IMR-90 (cell line): ENCODE measurements at regions not wholly inside any gene's neighbourhood (a gene's known extent, or its start where the extent isn't known, plus 50 kb on each side); places are given as distances from the start of the nearest gene placed in this dataset.

ENCODE experiments used
- ATAC-seq: fragments of 200-7000 bp; cut with Tn5 transposase; 2 replicates; pipeline ENCODE4 v1.9.1; 2020; ENCODE audit warnings: low read depth, mild to moderate bottlenecking, moderate library complexity
- BruUV-seq: library from RNA; stranded (reverse); fragments of 400-500 nt; replicated peaks from 2 replicates; lab custom pipeline; 2021; lab: Mats Ljungman, UMichigan
- CTCF ChIA-PET: fragments of 300-600 bp; formaldehyde crosslinking; extraction: SDS; loops from one replicate; lab custom pipeline; 2021; ENCODE audit warnings: antibody characterized with exemption; lab: Yijun Ruan, JAX
- POLR2A ChIA-PET: fragments of 300-600 bp; sonication (Branson Sonifier 250); formaldehyde crosslinking; loops from one replicate; lab custom pipeline; 2022; ENCODE audit warnings: antibody characterized with exemption; ENCODE audit not compliant: unreplicated experiment; lab: Charles Lee
- DNase-seq: peaks from one replicate; pipeline ENCODE4 v3.0.0; 2013
- H2AFZ ChIP-seq: replicated peaks from 2 replicates; pipeline ENCODE3; 2013; ENCODE audit warnings: low read length, mild to moderate bottlenecking; ENCODE audit not compliant: poor library complexity
- H2AK5ac ChIP-seq: 2 replicates; pipeline ENCODE4 v1.6.1; 2013; ENCODE audit warnings: low read depth, low read length, inconsistent platforms
- H2AK9ac ChIP-seq: replicated peaks from 2 replicates; pipeline ENCODE3; 2013; ENCODE audit warnings: mild to moderate bottlenecking, low read depth, low read length, moderate library complexity; ENCODE audit not compliant: poor library complexity
- H2BK120ac ChIP-seq: 2 replicates; pipeline ENCODE4 v1.6.1; 2013; ENCODE audit warnings: low read depth, low read length, inconsistent platforms
- H2BK15ac ChIP-seq: 3 replicates; pipeline ENCODE4 v1.6.1; 2013; ENCODE audit warnings: low read depth, low read length, inconsistent platforms
- H2BK20ac ChIP-seq: 2 replicates; pipeline ENCODE4 v1.6.1; 2013; ENCODE audit warnings: low read depth, mild to moderate bottlenecking, inconsistent platforms, low read length, moderate library complexity
- H2BK5ac ChIP-seq: 2 replicates; pipeline ENCODE4 v1.6.1; 2013; ENCODE audit warnings: mild to moderate bottlenecking, low read depth, low read length, inconsistent platforms; ENCODE audit not compliant: poor library complexity, severe bottlenecking
- H3K14ac ChIP-seq: replicated peaks from 2 replicates; pipeline ENCODE4 v1.6.1; 2013; ENCODE audit warnings: low read depth, low read length, inconsistent platforms
- H3K18ac ChIP-seq: 2 replicates; pipeline ENCODE4 v1.6.1; 2013; ENCODE audit warnings: low read depth, low read length, control low read depth
- H3K23ac ChIP-seq: 2 replicates; pipeline ENCODE4 v1.6.1; 2013; ENCODE audit warnings: low read depth, low read length, inconsistent platforms
- H3K27ac ChIP-seq: 2 replicates; pipeline ENCODE4 v1.5.1; 2013; ENCODE audit warnings: mild to moderate bottlenecking, control low read depth, low read length; ENCODE audit not compliant: insufficient read depth
- H3K27me3 ChIP-seq: 2 replicates; pipeline ENCODE4 v1.6.1; 2013; ENCODE audit warnings: low read length; ENCODE audit not compliant: control insufficient read depth, insufficient read depth
- H3K36me3 ChIP-seq: 2 replicates; pipeline ENCODE4 v1.6.1; 2013; ENCODE audit warnings: low read length, mixed read lengths; ENCODE audit not compliant: control insufficient read depth, insufficient read depth
- H3K4ac ChIP-seq: 2 replicates; pipeline ENCODE4 v1.6.1; 2013; ENCODE audit warnings: low read depth, low read length, inconsistent platforms
- H3K4me1 ChIP-seq: 2 replicates; pipeline ENCODE4 v1.6.1; 2013; ENCODE audit warnings: low read length, mixed read lengths; ENCODE audit not compliant: control insufficient read depth, insufficient read depth
- H3K4me2 ChIP-seq: 2 replicates; pipeline ENCODE4 v1.6.1; 2013; ENCODE audit warnings: low read depth, mild to moderate bottlenecking, control low read depth, low read length, moderate library complexity
- H3K4me3 ChIP-seq: 2 replicates; pipeline ENCODE4 v1.5.1; 2013; ENCODE audit warnings: low read depth, mild to moderate bottlenecking, control low read depth, low read length, moderate library complexity; ENCODE audit not compliant: insufficient read depth
- H3K56ac ChIP-seq: 2 replicates; pipeline ENCODE4 v1.6.1; 2013; ENCODE audit warnings: low read length, inconsistent platforms; ENCODE audit not compliant: insufficient read depth; ENCODE audit errors: extremely low read depth
- H3K79me1 ChIP-seq, 2 experiments: 2 replicates each; pipeline ENCODE4 v1.6.1; 2013; ENCODE audit warnings: low read length in 2 of 2, inconsistent platforms in 1 of 2, low read depth in 1 of 2
- H3K9ac ChIP-seq: 2 replicates; pipeline ENCODE4 v1.6.1; 2013; ENCODE audit warnings: low read depth, low read length, control low read depth
- H3K9me1 ChIP-seq: 2 replicates; pipeline ENCODE4 v1.6.1; 2013; ENCODE audit warnings: low read length, inconsistent platforms; ENCODE audit not compliant: insufficient read depth
- H3K9me3 ChIP-seq: 2 replicates; pipeline ENCODE4 v1.6.1; 2013; ENCODE audit warnings: low read length; ENCODE audit not compliant: control insufficient read depth, insufficient read depth
- H4K20me1 ChIP-seq: 2 replicates; pipeline ENCODE4 v1.6.1; 2013; ENCODE audit warnings: low read length, inconsistent platforms; ENCODE audit not compliant: insufficient read depth
- H4K5ac ChIP-seq: 2 replicates; pipeline ENCODE4 v1.6.1; 2013; ENCODE audit warnings: mild to moderate bottlenecking, low read depth, low read length, control low read depth
- H4K8ac ChIP-seq, 2 experiments: 2 replicates each; pipeline ENCODE4 v1.6.1; 2013; ENCODE audit warnings: low read depth in 2 of 2, low read length in 2 of 2, control low read depth in 1 of 2, inconsistent platforms in 1 of 2
- H4K91ac ChIP-seq: 2 replicates; pipeline ENCODE4 v1.6.1; 2013; ENCODE audit warnings: low read depth, low read length, inconsistent platforms; ENCODE audit not compliant: insufficient read depth
- BHLHE40 ChIP-seq: fragments of 150-350 bp; IDR thresholded peaks from 2 replicates; pipeline ENCODE4 v1.6.1; 2016; ENCODE audit warnings: mild to moderate bottlenecking, low read depth, low read length
- CEBPB ChIP-seq: IDR thresholded peaks from 2 replicates; pipeline ENCODE4 v1.6.1; 2012; ENCODE audit warnings: low read depth, low read length, improper control_type of control experiment
- CHD1 ChIP-seq: IDR thresholded peaks from 2 replicates; pipeline ENCODE4 v1.6.1; 2012; ENCODE audit warnings: low read depth, low read length, improper control_type of control experiment
- FOS ChIP-seq: fragments of 150-350 bp; IDR thresholded peaks from 2 replicates; pipeline ENCODE4 v1.6.1; 2016; ENCODE audit warnings: low read depth, low read length
- MAFK ChIP-seq: IDR thresholded peaks from 2 replicates; pipeline ENCODE4 v1.6.1; 2012; ENCODE audit warnings: low read depth, low read length, improper control_type of control experiment
- MAZ ChIP-seq: IDR thresholded peaks from 2 replicates; pipeline ENCODE4 v1.6.1; 2012; ENCODE audit warnings: low read depth, mild to moderate bottlenecking, low read length, improper control_type of control experiment, moderate library complexity, borderline replicate concordance
- MXI1 ChIP-seq: IDR thresholded peaks from 2 replicates; pipeline ENCODE4 v1.6.1; 2012; ENCODE audit warnings: low read depth, mild to moderate bottlenecking, low read length, moderate library complexity, borderline replicate concordance
- NFE2L2 ChIP-seq: fragments of 150-350 bp; IDR thresholded peaks from 2 replicates; pipeline ENCODE4 v1.6.1; 2016; ENCODE audit warnings: low read depth, mild to moderate bottlenecking, low read length
- POLR2A ChIP-seq: IDR thresholded peaks from 2 replicates; pipeline ENCODE4 v1.6.1; 2012; ENCODE audit warnings: mild to moderate bottlenecking, low read depth, low read length
- RAD21 ChIP-seq: IDR thresholded peaks from 2 replicates; pipeline ENCODE4 v1.6.1; 2012; ENCODE audit warnings: low read length, improper control_type of control experiment
- RCOR1 ChIP-seq: IDR thresholded peaks from 2 replicates; pipeline ENCODE4 v1.6.1; 2012; ENCODE audit warnings: mild to moderate bottlenecking, low read length, improper control_type of control experiment; ENCODE audit not compliant: insufficient replicate concordance
- RFX5 ChIP-seq: IDR thresholded peaks from 2 replicates; pipeline ENCODE4 v1.8.0; 2012; ENCODE audit warnings: low read depth, mild to moderate bottlenecking, low read length, moderate library complexity
- SMC3 ChIP-seq: fragments of 150-350 bp; IDR thresholded peaks from 2 replicates; pipeline ENCODE4 v1.6.1; 2016; ENCODE audit warnings: low read depth, mild to moderate bottlenecking, antibody characterized with exemption, low read length, moderate library complexity
- WGBS, 2 experiments: methylation state at CpG; one replicate each; pipeline versions ENCODE4 v1.1.5 to v1.1.7; 2013; ENCODE audit warnings: missing lambda C conversion rate in 2 of 2; ENCODE audit not compliant: insufficient read length in 1 of 2; ENCODE audit errors: extremely low coverage in 2 of 2; 5-methylcytosine and 5-hydroxymethylcytosine counted together
- dilution Hi-C: fragments of 300-500 bp; cut with HindIII; formaldehyde crosslinking; loops from one replicate; pipeline ENCODE4 v1.14.3; 2018; ENCODE audit warnings: low sequenced_read_pairs; ENCODE audit not compliant: unreplicated experiment
- in situ Hi-C: fragments of 300-500 bp; cut with MboI; formaldehyde crosslinking; loops from 3 replicates; pipeline ENCODE4 v1.14.3; 2019; ENCODE audit warnings: low sequenced_read_pairs, inconsistent platforms, mixed read lengths
- intact Hi-C: fragments of 100-400 bp; cut with micrococcal nuclease; formaldehyde crosslinking; loops from 2 replicates; pipeline ENCODE4 v1.10.0; 2022
- TF ChIP-seq, protein P1 (sequence below): fragments of 150-350 bp; IDR thresholded peaks from 2 replicates; pipeline ENCODE4 v1.6.1; 2016; ENCODE audit warnings: low read depth, mild to moderate bottlenecking, low read length, moderate library complexity, borderline replicate concordance
- TF ChIP-seq, protein P2 (sequence below): fragments of 150-350 bp; IDR thresholded peaks from 2 replicates; pipeline ENCODE4 v1.6.1; 2017; ENCODE audit warnings: mild to moderate bottlenecking, antibody characterized with exemption, low read length, low read depth
- TF ChIP-seq, protein P3 (sequence below): conservative IDR thresholded peaks from 2 replicates; pipeline ENCODE4 v1.5.1; 2012; ENCODE audit warnings: mild to moderate bottlenecking, low read depth, low read length, improper control_type of control experiment

DNA sequence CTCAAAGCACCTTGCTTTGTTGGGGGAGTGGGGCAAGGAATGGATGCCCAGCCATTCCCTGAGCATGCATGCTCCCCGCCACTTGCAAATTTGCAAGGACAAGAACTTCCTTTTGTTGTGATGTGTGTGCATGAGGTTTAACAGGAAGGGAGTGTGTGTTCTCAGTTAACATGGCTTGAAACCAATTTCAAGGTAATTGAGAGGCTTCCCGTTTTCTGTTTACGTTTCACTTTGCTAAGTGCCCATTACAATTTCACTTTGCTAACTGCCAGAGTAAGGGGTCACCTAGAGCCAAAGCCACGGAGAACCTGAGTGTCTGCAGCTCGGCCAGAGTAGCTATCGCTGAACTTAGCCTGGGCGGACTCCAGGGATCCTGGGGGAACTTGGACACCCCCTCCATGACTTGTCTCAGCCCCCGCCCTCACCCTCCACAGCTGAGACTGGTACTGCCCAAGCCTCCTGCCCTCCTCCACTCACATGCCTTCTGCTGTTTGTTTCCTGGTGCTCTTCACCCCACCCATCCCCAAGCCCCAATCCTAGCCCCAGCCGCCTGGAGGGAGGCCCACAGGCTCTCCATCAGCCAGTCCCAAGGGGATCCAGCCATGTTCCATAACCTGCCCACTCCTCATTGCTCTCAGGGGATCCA is 53.6 kb upstream of the LAPTM4A start:
- no peak overlapping the region for H3K14ac ChIP-seq
- no peak overlapping the region for H4K5ac ChIP-seq
- no peak overlapping the region for H2AK5ac ChIP-seq
- WGBS, 2 experiments = 71% methylated on average over 7 of the region's 9 CpGs; no CpG with 5 or more reads in 1 of the 2 experiments
- H3K79me1 ChIP-seq = no peaks in the 10 kb centered on the region
- ChIA-PET POLR2A (no interaction called here), CTCF (no interaction called here)
- dilution Hi-C loops = no loop called here
- H3K9me3 ChIP-seq = peaks cover 7% of the 10 kb centered on the region
- peaks cover 4% of the 10 kb centered on the region for H3K4me1 ChIP-seq
- no TSS peak for BruUV-seq
- H3K27ac ChIP-seq = no peak overlapping the region
- in situ Hi-C loops = no loop called here
- no peak overlapping the region for H2BK120ac ChIP-seq
- no peak overlapping the region for H3K4ac ChIP-seq
- H3K23ac ChIP-seq = no peak overlapping the region
- TF ChIP-seq CHD1 (no peak), BHLHE40 (no peak), RAD21 (no peak), CEBPB (no peak), FOS (no peak), SMC3 (no peak), RFX5 (no peak), MAFK (no peak), NFE2L2 (no peak), POLR2A (no peak), MXI1 (no peak), MAZ (no peak), RCOR1 (no peak)
- TF ChIP-seq, protein P1, sequence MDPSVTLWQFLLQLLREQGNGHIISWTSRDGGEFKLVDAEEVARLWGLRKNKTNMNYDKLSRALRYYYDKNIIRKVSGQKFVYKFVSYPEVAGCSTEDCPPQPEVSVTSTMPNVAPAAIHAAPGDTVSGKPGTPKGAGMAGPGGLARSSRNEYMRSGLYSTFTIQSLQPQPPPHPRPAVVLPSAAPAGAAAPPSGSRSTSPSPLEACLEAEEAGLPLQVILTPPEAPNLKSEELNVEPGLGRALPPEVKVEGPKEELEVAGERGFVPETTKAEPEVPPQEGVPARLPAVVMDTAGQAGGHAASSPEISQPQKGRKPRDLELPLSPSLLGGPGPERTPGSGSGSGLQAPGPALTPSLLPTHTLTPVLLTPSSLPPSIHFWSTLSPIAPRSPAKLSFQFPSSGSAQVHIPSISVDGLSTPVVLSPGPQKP = no peak
- TF ChIP-seq, protein P2, sequence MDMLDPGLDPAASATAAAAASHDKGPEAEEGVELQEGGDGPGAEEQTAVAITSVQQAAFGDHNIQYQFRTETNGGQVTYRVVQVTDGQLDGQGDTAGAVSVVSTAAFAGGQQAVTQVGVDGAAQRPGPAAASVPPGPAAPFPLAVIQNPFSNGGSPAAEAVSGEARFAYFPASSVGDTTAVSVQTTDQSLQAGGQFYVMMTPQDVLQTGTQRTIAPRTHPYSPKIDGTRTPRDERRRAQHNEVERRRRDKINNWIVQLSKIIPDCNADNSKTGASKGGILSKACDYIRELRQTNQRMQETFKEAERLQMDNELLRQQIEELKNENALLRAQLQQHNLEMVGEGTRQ = no peak
- TF ChIP-seq, protein P3, sequence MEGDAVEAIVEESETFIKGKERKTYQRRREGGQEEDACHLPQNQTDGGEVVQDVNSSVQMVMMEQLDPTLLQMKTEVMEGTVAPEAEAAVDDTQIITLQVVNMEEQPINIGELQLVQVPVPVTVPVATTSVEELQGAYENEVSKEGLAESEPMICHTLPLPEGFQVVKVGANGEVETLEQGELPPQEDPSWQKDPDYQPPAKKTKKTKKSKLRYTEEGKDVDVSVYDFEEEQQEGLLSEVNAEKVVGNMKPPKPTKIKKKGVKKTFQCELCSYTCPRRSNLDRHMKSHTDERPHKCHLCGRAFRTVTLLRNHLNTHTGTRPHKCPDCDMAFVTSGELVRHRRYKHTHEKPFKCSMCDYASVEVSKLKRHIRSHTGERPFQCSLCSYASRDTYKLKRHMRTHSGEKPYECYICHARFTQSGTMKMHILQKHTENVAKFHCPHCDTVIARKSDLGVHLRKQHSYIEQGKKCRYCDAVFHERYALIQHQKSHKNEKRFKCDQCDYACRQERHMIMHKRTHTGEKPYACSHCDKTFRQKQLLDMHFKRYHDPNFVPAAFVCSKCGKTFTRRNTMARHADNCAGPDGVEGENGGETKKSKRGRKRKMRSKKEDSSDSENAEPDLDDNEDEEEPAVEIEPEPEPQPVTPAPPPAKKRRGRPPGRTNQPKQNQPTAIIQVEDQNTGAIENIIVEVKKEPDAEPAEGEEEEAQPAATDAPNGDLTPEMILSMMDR = no peak
- H2AK9ac ChIP-seq = no peak overlapping the region
- H2BK15ac ChIP-seq = no peak overlapping the region
- H3K4me2 ChIP-seq = no peak overlapping the region
- H3K9ac ChIP-seq = no peak overlapping the region
- 0 out of 2 replicates have a peak, but pooled peaks cover 5% of the 10 kb centered on the region for H3K9me1 ChIP-seq
- H2AFZ ChIP-seq = no peak overlapping the region
- H4K91ac ChIP-seq = no peak overlapping the region
- H3K36me3 ChIP-seq = no peaks in the 10 kb centered on the region
- no peak overlapping the region for H2BK20ac ChIP-seq
- H3K27me3 ChIP-seq = no peaks in the 10 kb centered on the region
- no peaks in the 10 kb centered on the region for H4K20me1 ChIP-seq
- no peak overlapping the region for H4K8ac ChIP-seq
- H2BK5ac ChIP-seq = no peak overlapping the region
- no peak overlapping the region for H3K18ac ChIP-seq
- no peak overlapping the region for H3K4me3 ChIP-seq
- intact Hi-C loops = no loop called here
- H3K56ac ChIP-seq = no peak overlapping the region
- DNase-seq (no peak), ATAC-seq (no peak)
